SK-N-SH (cell line): ENCODE measurements at regions not wholly inside any gene's neighbourhood (a gene's known extent, or its start where the extent isn't known, plus 50 kb on each side); places are given as distances from the start of the nearest gene placed in this dataset.

Source experiments
- CTCF ChIP-seq: fragments of 200-600 bp; sonication (generic); IDR thresholded peaks from 2 replicates; pipeline ENCODE4 v1.6.1; 2017; ENCODE audit warnings: antibody characterized with exemption, mild to moderate bottlenecking, moderate library complexity
- EZH2phosphoT487 ChIP-seq: fragments of 200-600 bp; sonication (generic); IDR thresholded peaks from 2 replicates; pipeline ENCODE4 v1.6.1; 2017; ENCODE audit warnings: low read depth, mixed run types, mild to moderate bottlenecking, antibody characterized with exemption, moderate library complexity, borderline replicate concordance
- FOSL2 ChIP-seq: IDR thresholded peaks from 2 replicates; pipeline ENCODE4 v1.4.0; 2012; ENCODE audit warnings: low read depth, mild to moderate bottlenecking, moderate library complexity, borderline replicate concordance
- GABPA ChIP-seq: IDR thresholded peaks from 2 replicates; pipeline ENCODE4 v1.4.0; 2012; ENCODE audit warnings: low read depth, mild to moderate bottlenecking
- JUND ChIP-seq: IDR thresholded peaks from 2 replicates; pipeline ENCODE4 v1.4.0; 2012
- POLR2AphosphoS5 ChIP-seq: IDR thresholded peaks from 2 replicates; pipeline ENCODE4 v1.6.1; 2012; ENCODE audit warnings: low read depth, low read length
- RAD21 ChIP-seq: IDR thresholded peaks from 2 replicates; pipeline ENCODE4 v1.6.1; 2012; ENCODE audit warnings: mild to moderate bottlenecking, low read length
- RFX5 ChIP-seq: IDR thresholded peaks from 2 replicates; pipeline ENCODE4 v1.6.1; 2012; ENCODE audit warnings: mild to moderate bottlenecking, improper control_type of control experiment, low read length
- USF2 ChIP-seq: fragments of 150-350 bp; IDR thresholded peaks from 2 replicates; pipeline ENCODE4 v1.6.1; 2017; ENCODE audit warnings: antibody characterized with exemption, low read length, low read depth, borderline replicate concordance
- TF ChIP-seq, protein P1 (sequence below): IDR thresholded peaks from 2 replicates; pipeline ENCODE4 v1.6.1; 2012; ENCODE audit warnings: mild to moderate bottlenecking, low read depth, low read length, moderate library complexity

GRCh38 chr13:34700155-34700554, 241.9 kb upstream of the NBEA start:
- TF ChIP-seq CTCF: no peak
- no peak for TF ChIP-seq USF2
- no peak for TF ChIP-seq EZH2phosphoT487
- no peak for TF ChIP-seq GABPA
- no peak for TF ChIP-seq FOSL2
- TF ChIP-seq JUND: no peak
- no peak for TF ChIP-seq POLR2AphosphoS5
- TF ChIP-seq, protein P1, sequence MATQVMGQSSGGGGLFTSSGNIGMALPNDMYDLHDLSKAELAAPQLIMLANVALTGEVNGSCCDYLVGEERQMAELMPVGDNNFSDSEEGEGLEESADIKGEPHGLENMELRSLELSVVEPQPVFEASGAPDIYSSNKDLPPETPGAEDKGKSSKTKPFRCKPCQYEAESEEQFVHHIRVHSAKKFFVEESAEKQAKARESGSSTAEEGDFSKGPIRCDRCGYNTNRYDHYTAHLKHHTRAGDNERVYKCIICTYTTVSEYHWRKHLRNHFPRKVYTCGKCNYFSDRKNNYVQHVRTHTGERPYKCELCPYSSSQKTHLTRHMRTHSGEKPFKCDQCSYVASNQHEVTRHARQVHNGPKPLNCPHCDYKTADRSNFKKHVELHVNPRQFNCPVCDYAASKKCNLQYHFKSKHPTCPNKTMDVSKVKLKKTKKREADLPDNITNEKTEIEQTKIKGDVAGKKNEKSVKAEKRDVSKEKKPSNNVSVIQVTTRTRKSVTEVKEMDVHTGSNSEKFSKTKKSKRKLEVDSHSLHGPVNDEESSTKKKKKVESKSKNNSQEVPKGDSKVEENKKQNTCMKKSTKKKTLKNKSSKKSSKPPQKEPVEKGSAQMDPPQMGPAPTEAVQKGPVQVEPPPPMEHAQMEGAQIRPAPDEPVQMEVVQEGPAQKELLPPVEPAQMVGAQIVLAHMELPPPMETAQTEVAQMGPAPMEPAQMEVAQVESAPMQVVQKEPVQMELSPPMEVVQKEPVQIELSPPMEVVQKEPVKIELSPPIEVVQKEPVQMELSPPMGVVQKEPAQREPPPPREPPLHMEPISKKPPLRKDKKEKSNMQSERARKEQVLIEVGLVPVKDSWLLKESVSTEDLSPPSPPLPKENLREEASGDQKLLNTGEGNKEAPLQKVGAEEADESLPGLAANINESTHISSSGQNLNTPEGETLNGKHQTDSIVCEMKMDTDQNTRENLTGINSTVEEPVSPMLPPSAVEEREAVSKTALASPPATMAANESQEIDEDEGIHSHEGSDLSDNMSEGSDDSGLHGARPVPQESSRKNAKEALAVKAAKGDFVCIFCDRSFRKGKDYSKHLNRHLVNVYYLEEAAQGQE: no peak
- no peak for TF ChIP-seq RAD21
- TF ChIP-seq RFX5: no peak
